GM19035 (cell line): ENCODE measurements at regions not wholly inside any gene's neighbourhood (a gene's known extent, or its start where the extent isn't known, plus 50 kb on each side); places are given as distances from the start of the nearest gene placed in this dataset.
"Not testable (repeated sequence)": the region's sequence is repeated elsewhere in the genome, so short reads cannot be mapped to it uniquely, and the experiment has no call there.

Experiments
- ATAC-seq: cut with Tn5 transposase; IDR thresholded peaks from one replicate; pipeline ENCODE4 v1.9.1; 2021; ENCODE audit not compliant: unreplicated experiment

GRCh38 chr4:109378511-109378910, 55.1 kb upstream of the SEC24B start:
- no peak for ATAC-seq

DNA sequence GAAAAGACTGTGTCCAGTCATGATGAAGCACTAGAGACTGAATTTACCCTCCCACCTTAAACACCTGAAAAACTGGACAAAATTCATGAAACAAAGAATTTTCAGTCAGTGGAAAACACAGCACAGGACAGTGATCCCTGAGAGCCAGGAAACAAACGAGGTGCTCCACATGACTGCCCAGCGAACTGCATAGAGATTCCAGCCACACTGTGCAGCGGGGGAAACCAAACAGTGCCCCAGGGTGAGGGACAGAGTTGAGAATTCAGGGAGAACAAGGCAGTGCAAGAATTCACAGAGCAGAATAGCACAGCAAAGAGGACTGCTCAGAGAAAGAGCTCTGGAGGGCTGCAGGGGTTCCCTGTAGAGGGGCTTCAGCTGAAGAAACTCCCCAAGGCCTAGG, 55.5 kb upstream of the SEC24B start:
- no peak for ATAC-seq

DNA sequence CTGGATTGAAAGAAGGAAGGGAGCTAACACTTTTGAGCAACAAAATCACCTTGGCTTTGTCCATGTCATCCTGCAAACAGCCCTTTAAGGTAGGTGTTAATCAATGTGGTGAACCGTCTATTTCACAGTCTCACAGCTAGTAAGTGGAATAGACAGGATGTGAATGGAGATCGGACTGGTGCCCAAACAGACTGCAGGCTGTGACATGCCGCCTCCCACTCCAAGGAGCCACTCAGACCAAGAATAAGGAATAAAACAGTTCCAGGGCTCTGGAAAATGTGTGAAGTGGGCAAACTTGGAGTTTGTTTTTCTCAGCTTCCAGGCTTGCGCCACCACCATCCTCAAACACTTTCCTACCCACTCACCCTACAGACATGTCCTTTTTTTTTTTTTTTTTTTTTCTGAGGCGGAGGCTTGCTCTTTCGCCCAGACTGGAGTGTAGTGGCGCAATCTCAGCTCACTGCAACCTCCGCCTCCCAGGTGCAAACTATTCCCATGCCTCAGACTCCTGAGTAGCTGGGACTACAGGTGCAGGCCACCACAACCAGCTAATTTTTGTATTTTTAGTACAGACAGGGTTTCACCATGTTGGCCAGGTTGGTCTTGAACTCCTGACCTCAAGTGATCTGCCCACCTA, 57.7 kb upstream of the SEC24B start:
- no peak for ATAC-seq

DNA sequence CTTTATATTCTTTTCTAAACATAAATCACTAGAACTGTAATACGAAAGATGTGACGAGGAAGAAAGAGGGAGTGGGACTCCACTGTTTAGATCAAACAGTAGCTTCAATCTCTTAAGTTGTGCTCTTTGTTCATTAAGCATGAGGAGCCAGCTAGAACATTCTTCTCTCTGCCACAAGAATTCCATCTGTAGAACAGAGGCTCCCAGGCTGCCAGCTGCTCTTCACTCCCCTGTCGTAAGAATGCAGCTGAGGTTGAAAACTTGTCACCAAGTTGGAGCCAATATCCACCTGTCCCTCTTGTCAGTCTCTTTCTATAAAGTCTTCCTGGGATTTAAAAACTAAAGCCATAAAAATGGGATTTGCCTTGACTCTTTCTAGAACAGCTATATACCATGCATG, 65.0 kb upstream of the SEC24B start:
- ATAC-seq: no peak

- ATAC-seq: no peak
Observed at GRCh38 chr4:109365939-109366338, 63.5 kb upstream of the COL25A1 start.

- not testable (repeated sequence) for ATAC-seq
Observed at GRCh38 chr4:109365297-109365696, 62.8 kb upstream of the COL25A1 start.

DNA sequence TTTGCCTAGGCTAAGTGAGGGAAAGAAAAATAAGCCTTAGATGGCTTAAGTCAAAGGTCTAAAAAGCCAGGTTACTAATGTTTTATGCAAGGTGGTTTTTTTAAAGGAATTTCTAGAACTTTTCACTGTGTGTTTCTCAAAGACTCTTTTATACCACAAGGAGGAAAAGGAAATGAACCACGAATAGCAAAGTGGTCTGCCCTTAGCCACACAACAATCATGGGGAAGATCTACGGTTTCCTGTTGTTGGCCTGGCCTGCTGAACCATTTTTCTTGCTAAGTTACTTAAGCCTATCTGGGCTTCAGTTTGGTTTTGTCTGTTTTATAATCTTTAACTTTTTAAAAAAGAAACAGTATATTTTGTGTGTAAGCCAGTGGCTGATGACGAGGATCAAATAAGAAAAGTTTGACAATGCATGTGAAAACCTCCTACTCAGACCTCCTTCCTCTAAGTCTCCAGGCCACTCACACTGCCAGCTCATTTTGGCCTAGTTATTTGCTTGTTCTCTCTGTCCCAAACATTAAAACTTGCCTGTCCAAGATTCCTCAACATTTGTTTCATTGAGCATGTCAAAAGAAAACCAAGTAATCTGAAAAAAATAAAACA, 56.7 kb upstream of the COL25A1 start:
- peak; percentile 63 for ATAC-seq

GRCh38 chr4:109355835-109356234, 53.4 kb upstream of the COL25A1 start:
- no peak for ATAC-seq

DNA sequence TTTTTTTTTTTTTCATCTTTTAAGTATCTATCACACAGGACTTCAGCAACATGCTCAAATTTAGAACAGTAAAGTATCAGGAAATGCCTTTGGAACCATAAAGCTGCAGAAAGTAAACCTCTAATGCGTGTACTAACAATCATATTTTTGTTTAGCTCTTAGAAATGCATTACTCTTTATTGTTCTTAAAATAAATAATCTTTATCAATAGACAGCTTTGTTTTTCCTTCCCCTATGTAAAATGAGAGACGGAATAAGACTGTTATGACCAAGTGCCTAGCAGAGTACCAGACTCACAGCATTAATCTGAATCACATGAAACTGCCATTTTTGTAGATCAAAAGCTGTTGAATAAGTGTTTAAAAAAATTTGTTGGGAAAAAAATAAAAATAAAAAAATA, 50.5 kb upstream of the COL25A1 start:
- ATAC-seq: no peak
